Prostate gland (tissue), 2 donors: ENCODE measurements at regions not wholly inside any gene's neighbourhood (a gene's known extent, or its start where the extent isn't known, plus 50 kb on each side); places are given as distances from the start of the nearest gene placed in this dataset.
"Not testable (repeated sequence)": the region's sequence is repeated elsewhere in the genome, so short reads cannot be mapped to it uniquely, and the experiment has no call there.

Source experiments
- DNase-seq: peaks from one replicate; pipeline ENCODE4 v3.0.0-alpha.2; 2019; ENCODE audit warnings: low spot score
- H3K27ac ChIP-seq, 2 donors: fragments of 200-600 bp; sonication (generic); 2 replicates each; pipeline ENCODE4 v1.5.1; 2017 to 2019
- H3K27me3 ChIP-seq: fragments of 200-600 bp; sonication (generic); replicated peaks from 2 replicates; pipeline ENCODE4 v1.5.1; 2019; ENCODE audit not compliant: insufficient read depth
- H3K36me3 ChIP-seq, 2 donors: fragments of 200-600 bp; sonication (generic); 1 replicate in 1 of 2; 2 replicates in 1 of 2; pipeline versions ENCODE4 v1.5.1 to v1.8.1; 2017 to 2019
- H3K4me1 ChIP-seq: fragments of 200-600 bp; sonication (generic); replicated peaks from 2 replicates; pipeline ENCODE4 v1.5.1; 2019
- H3K4me3 ChIP-seq, 2 donors: fragments of 200-600 bp; sonication (generic); 2 replicates each; pipeline ENCODE4 v1.5.1; 2017 to 2019
- H3K9me3 ChIP-seq: fragments of 200-600 bp; sonication (generic); 2 replicates; pipeline ENCODE4 v1.5.1; 2017
- CTCF ChIP-seq, 4 experiments: fragments of 200-600 bp in 2 of 4; fragments of 450-650 bp in 2 of 4; sonication (generic) in 2 of 4; IDR thresholded peaks; 1 replicate in 3 of 4; 2 replicates in 1 of 4; pipeline ENCODE4 v1.5.1; 2016 to 2019; ENCODE audit warnings: antibody characterized with exemption in 4 of 4, mild to moderate bottlenecking in 2 of 4, moderate library complexity in 2 of 4
- POLR2A ChIP-seq: fragments of 450-650 bp; IDR thresholded peaks from one replicate; pipeline ENCODE4 v1.6.1; 2016; ENCODE audit warnings: antibody characterized with exemption, mild to moderate bottlenecking
- POLR2AphosphoS5 ChIP-seq: sonication (generic); formaldehyde crosslinking; IDR thresholded peaks from one replicate; pipeline ENCODE4 v1.6.1; 2017; ENCODE audit warnings: antibody characterized with exemption
- WGBS: methylation state at CpG from one replicate; pipeline ENCODE4 v1.1.5; 2018; 5-methylcytosine and 5-hydroxymethylcytosine counted together
- intact Hi-C: fragments of 100-400 bp; cut with DNase I; formaldehyde crosslinking; loops from one replicate; pipeline ENCODE4 v1.14.2; 2022

GRCh38 chr18:1438458-1438910 is 533.8 kb downstream of the ADCYAP1 start:
- no peaks in the 10 kb centered on the region for H3K36me3 ChIP-seq
- intact Hi-C loops: no loop called here
- no peak overlapping the region for H3K27ac ChIP-seq
- H3K27me3 ChIP-seq: no peaks in the 10 kb centered on the region
- no peaks in the 10 kb centered on the region for H3K4me1 ChIP-seq
- H3K9me3 ChIP-seq: no peaks in the 10 kb centered on the region
- no peak overlapping the region for H3K4me3 ChIP-seq
- no peak for TF ChIP-seq CTCF (IDR thresholded peaks at IDR 0.05)
- no peak for TF ChIP-seq POLR2A
- TF ChIP-seq POLR2AphosphoS5: no peak
- 62% methylated on average over 8 of the region's 8 CpGs for WGBS
- no peak for DNase-seq

DNA sequence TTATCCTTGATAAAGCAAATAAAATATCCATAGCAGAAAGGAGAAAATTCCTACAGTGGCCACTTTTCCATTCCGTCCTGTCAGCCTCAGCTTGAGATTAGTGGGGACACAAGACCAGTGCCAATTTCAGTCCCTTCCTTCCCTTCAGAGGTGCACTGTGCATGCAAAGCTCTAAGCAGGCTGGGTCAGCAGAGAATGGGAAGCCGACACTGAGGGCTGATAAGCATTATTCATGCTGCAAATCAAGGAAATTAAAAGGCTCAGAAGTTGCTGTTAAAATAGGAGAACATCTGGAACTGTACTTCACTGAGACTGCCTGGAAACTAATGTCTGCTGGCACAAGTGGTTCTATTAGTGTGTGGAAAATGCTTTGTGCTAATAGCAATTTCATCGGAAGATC is 534.3 kb downstream of the ADCYAP1 start:
- Histone ChIP-seq H3K4me1 (no peaks in the 10 kb centered on the region), H3K9me3 (no peaks in the 10 kb centered on the region), H3K4me3 (no peak overlapping the region), H3K27ac (no peak overlapping the region), H3K36me3 (no peaks in the 10 kb centered on the region), H3K27me3 (no peaks in the 10 kb centered on the region)
- intact Hi-C loops: no loop called here
- TF ChIP-seq POLR2A (no peak), POLR2AphosphoS5 (no peak), CTCF (IDR thresholded peaks at IDR 0.05) (no peak)
- 52% methylated on average over 3 of the region's 3 CpGs for WGBS
- DNase-seq: no peak

GRCh38 chr18:1444062-1444461 is 539.4 kb downstream of the ADCYAP1 start:
- H3K9me3 ChIP-seq, H3K4me1 ChIP-seq, H3K36me3 ChIP-seq, H3K4me3 ChIP-seq, DNase-seq, H3K27me3 ChIP-seq, H3K27ac ChIP-seq, intact Hi-C loops: not testable (repeated sequence)
- 60% methylated on average over 2 of the region's 2 CpGs for WGBS

GRCh38 chr18:1446765-1447164 is 542.1 kb downstream of the ADCYAP1 start:
- no peak for TF ChIP-seq CTCF (IDR thresholded peaks at IDR 0.05)
- TF ChIP-seq POLR2A: no peak
- TF ChIP-seq POLR2AphosphoS5: no peak
- no peaks in the 10 kb centered on the region for H3K27me3 ChIP-seq
- no peaks in the 10 kb centered on the region for H3K36me3 ChIP-seq
- no peaks in the 10 kb centered on the region for H3K9me3 ChIP-seq
- no peaks in the 10 kb centered on the region for H3K4me1 ChIP-seq
- intact Hi-C loops: no loop called here
- H3K27ac ChIP-seq: no peak overlapping the region
- WGBS: 74% methylated on average over 1 of the region's 1 CpG
- H3K4me3 ChIP-seq: no peak overlapping the region
- no peak for DNase-seq

- Histone ChIP-seq H3K27ac (no peak overlapping the region), H3K9me3 (no peaks in the 10 kb centered on the region), H3K4me3 (no peak overlapping the region), H3K4me1 (no peaks in the 10 kb centered on the region), H3K27me3 (no peaks in the 10 kb centered on the region), H3K36me3 (no peaks in the 10 kb centered on the region)
- DNase-seq: no peak
- 89% methylated on average over 1 of the region's 1 CpG for WGBS
- intact Hi-C loops: no loop called here
- no peak for TF ChIP-seq CTCF (IDR thresholded peaks at IDR 0.05)
- TF ChIP-seq POLR2AphosphoS5: no peak
- TF ChIP-seq POLR2A: no peak
These were observed 548.1 kb downstream of the ADCYAP1 start for GRCh38 chr18:1452821-1453220.
